HG02852 (cell line): ENCODE measurements at regions not wholly inside any gene's neighbourhood (a gene's known extent, or its start where the extent isn't known, plus 50 kb on each side); places are given as distances from the start of the nearest gene placed in this dataset.
"Not testable (repeated sequence)": the region's sequence is repeated elsewhere in the genome, so short reads cannot be mapped to it uniquely, and the experiment has no call there.

ENCODE experiments used
- ATAC-seq: cut with Tn5 transposase; IDR thresholded peaks from one replicate; pipeline ENCODE4 v1.9.1; 2021; ENCODE audit warnings: mild to moderate bottlenecking, moderate library complexity; ENCODE audit not compliant: unreplicated experiment

DNA sequence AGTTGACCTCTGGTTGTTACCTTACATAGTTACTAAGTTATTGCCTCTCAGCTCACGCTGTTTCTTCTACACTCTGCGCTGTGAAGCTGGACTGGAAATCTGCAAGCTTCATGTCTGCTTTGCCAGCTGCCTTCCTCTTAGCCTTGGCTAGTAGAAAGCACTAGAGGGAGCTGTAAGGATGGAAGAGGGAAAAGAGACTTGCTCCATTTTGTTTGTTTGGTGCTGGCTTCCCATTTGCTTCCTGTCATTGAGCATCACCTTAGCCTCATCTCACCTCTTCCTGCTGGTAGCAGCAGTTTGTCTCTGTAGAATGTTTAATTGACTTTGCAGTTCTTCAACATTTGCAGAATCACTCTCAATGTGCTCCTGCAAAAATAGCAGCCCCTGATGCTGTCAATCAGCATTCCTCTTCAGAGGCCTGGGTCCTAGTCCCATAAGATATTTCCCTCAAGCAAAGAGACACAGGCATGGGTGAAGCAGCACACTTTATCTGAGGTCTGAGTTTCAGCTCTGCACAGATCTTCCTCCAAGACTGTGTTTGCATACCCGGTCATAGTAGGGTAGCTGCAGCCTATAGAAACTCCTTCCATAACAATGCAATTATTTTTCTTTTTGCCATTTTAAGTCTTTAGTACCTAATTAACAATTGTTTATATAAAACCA lies 302.2 kb upstream of the EPHA7 start:
- no peak for ATAC-seq

DNA sequence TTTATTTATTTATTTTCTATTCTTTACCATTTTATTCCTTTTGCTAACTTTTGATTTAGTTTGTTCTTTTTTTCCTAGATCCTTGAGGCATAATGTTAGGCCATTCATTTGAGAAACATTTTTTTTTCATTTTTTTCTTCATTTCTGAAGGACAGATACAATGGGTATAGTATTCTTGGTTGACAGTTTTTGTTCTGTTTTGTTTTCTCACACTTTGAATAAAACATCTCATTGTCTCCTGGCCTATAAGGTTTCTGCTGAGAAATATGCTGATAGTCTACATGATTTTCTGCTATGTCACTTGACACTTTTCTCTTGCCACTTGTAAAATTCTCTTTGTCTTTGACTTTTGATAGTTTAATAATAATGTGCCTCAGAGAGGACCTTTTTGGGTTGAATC lies 294.6 kb upstream of the EPHA7 start:
- no peak for ATAC-seq

DNA sequence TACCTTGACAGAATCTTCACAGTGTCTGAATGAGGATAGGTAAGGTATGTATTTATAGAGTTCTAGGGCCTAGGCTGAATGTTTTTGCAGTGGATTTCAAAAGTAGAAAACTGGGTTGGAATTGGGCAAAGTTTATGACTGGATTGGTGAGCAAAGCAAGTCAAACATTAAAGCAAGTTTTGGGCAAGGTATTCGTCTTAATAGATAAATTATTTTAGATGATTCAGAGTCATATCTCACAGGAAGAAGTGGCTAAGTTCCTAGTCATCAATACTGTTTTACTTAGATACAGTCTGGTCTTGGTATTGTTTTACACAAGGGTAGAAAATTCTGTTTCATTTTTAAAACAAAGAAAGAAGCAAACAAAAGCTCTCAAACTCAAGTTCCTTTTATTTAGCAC lies 284.1 kb upstream of the EPHA7 start:
- ATAC-seq: no peak

DNA sequence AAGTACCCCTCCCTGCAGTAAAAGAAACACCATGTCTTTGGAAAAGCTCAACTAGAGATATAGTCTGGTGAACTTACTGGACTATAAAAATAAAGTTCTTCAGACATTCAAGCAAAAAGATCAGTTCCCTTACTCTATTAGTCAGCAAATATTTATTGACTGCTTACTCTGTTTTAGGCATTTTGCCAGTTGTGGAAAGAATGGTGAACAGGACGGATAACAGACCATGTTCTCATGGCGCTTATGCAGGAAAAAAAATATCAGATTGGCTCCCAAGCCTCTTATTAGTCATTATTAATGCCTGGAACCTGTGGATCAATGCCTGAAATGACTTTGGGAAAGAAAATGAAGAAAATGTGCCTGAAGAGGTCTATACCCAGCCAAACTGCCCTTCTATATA lies 282.2 kb upstream of the EPHA7 start:
- no peak for ATAC-seq

DNA sequence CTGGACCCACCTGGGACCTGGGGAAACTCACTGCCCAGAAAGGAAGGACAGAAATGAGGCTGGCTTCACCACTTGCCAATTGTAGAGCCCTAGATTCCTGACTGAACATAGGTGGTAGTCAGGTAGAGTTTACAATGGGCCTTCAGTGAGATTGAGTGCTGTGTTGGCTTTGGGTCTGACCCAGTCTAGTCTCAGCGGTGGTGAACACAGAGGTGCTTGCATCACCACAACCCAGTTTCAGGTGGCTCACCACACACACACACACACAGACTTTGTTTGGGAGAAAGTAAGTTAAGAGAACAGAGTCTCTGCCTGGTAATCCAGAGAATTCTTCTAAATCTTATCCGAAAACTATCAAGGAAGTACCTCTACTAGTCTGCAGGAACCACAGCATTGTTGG lies 266.1 kb upstream of the EPHA7 start:
- ATAC-seq: no peak

DNA sequence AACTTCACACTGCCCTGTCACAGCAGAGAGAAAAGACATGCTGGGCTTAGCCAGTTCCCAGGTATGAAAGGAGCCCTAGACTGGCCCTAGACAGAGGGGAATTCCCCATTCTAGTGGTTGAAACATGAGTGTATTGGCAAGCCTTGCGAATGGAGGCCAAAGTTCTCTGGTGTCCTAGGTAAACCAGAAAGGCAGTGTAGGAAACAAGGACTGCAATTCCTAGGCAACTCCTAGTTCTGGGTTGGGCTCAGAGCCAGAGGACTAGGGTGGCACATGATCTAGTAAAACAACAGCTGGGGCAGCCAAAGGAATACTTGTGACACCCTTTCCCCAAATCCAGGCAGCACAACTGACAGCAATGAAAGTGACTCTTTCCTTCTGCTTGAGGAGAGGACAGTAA lies 265.0 kb upstream of the EPHA7 start:
- no peak for ATAC-seq

DNA sequence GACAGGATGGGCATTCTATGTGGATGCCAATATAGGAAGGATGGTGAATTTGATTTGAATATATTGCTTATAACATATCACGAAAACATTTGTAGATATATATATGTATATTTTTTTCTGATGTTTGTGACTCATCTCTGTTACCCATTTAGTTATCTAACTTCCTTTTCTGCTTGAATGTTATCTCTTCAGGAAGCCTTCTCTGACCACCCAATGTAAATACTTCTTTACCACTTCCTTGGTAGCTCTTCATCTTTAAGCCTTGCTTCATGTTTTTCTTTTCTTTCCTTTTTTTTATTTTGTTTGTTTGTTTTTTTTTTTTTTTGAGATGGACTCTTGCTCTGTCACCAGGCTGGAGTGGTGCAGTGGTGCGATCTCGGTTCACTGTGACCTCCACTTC lies 260.5 kb upstream of the EPHA7 start:
- no peak for ATAC-seq

DNA sequence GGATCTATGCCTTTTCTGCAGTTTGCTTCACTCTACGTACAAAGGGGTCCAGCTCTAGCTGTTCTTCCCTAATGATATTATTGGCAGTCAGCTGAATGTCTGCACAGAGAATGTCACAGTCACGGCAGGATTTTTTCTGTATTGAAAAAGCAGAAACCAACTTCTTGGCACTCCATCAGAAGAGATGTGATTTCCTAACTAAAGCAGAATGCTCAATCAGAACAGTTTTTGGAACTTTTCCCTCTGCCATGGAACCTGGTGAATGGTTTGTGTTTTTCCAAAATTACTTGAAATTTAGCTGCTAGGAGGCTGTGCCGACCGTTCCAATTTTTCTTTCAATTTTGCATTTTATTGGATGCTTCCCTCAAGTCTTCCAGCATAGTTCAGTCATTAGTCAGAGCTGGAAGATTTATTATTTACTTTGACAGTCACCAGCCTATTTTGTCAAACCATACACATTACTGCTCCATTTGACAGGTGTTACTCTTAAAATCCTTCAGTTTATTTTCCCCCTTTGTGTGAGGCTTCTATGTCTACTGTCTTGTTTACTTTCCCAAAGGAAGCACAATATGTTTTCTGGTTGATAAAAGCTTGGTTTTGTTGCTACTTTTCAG lies 259.6 kb upstream of the EPHA7 start:
- ATAC-seq: no peak

DNA sequence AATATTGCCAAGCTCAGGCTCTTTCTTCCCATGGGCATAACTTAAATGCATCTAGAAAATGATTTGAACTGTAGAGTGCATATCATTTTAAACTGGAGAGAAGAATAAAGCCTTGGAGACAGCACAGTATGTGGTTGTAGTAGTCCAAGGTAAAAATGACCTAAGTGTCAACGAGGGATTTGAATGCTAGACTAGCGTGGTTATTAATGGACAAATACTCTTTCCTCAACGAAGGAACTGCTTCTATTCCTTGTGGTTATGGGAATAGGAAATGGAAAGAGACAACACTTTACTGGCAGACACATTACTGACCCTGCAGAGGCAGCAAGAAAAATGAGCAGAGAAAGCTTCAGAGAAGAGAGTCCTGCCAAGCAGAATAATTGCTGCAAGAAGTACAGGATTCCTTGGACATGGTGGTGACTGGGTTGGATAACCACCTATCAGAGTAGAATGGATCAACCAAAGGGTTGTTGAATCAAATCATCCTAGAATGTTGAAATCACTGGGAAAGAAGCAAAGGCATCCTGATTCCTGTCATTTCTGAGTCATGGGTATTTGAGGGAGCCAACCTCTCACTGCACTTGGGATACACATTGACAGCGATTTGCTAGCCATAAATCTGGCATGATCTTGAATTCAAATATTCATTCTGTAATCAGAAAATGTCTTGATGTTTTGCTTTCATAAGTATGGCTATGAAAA lies 258.1 kb upstream of the EPHA7 start:
- ATAC-seq: no peak

DNA sequence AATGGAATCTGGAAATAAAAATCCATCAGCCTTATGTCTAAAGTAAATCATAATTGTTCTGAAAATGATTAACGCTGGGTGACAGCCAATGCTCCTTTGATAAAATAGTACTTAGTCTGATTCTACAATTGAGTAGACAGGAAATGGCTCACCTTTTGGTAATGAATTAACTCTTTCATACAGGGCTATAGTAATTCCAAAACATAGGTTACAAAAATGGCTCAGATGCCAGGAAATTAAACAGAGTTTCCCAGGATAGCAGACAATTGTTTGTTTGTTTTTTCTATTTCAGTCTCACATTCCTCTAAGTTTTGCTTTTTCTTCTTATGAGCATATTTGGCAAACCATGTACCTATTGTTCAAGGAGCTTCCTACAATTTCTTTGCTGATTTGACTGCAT lies 257.2 kb upstream of the EPHA7 start:
- ATAC-seq: no peak

DNA sequence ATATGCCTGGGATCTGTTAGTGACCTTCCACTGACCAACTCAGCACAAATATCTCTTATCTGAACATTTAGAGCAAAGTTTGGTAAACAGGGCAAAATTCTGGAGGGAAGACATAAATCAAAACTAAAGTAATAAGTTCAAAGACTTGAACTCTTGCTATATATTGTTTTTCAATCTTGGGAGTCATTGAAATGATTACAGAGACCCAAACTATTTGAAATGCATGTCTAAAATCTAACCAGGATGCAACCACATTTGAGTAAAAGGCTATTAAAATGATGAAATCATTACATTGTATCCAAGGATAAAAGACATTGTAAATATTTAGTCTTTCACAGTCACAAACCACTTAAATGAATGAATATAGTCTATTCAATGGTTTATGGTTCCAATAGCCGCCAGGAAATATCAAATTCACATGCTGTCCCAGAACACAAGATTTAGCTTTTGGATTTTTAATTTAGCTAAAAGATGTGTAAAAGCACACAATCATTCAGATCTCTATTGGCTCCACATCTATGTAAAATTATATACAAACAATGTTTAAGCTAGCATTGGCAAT lies 256.6 kb upstream of the EPHA7 start:
- ATAC-seq: no peak

DNA sequence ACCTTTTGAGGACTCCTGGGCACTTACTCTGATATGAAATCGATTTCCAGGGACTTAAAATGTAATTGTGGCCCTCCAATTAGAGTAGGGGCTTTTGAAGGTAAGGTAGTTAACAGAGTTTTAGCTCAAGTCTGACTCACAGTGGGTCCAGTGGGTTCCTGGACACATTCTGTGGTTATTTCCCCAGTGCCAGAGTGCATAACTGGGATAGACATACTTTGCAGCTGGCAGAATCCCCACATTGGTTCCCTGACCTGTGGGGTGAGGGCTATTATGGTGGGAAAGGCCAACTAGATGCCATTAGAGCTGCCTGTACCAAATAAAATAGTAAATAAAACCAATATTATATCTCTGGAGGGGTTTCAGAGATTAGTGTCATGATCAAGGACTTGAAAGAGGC lies 243.8 kb upstream of the EPHA7 start:
- no peak for ATAC-seq

DNA sequence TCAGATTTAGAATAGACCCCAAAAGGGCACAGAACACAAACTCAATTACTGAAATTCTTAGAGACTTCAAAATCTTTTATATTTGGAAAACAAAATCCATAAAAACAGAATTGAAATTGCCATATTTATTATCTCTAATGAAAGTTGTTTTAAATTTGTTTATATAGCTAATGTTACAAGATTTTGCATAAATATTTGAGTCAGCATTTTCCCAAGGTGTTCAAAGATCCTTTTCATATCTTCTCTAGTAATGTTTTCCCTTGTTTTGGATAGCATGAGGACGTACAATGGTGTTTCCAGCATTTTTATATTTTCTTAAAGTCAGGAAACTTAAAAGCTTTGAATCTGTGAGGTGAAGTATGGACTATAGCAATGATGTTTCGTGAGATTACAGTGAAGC lies 235.2 kb upstream of the EPHA7 start:
- ATAC-seq: no peak

DNA sequence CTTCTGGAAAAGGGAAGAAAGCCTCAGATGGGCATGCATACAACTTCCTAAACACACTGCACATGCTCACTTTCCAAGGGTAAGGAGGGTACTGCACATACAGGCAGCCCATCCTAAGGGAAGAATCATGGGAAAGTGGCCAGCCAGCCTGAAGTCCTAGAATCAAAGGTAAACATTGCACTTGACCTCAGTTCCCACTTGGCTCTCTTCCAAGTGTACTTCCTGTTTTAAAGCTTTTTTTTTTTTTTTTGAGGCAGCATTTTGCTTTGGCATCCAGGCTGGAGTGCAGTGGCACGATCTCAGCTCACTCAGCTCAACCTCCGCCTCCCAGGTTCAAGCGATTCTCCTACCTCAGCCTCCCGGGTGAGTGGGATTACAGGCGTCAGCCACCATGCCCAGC lies 225.3 kb upstream of the EPHA7 start:
- no peak for ATAC-seq

DNA sequence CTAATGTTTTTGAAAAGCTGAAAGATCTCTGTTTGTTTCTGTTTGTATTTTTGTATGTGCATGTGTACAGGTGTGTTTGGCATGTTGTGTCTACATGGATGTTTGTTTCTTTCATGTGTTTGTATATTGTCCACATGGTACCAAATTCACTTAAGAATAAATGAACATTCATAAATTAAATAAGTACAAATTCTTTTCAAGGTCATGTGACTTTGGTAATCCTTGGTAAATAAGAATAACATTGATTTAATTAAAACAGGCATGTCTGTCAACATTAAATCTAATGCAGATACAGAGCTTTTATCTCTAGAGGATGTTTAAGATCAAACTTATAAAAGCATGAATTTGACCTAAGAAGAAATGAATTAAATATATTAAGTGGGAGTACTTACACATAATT lies 219.8 kb upstream of the EPHA7 start:
- no peak for ATAC-seq

DNA sequence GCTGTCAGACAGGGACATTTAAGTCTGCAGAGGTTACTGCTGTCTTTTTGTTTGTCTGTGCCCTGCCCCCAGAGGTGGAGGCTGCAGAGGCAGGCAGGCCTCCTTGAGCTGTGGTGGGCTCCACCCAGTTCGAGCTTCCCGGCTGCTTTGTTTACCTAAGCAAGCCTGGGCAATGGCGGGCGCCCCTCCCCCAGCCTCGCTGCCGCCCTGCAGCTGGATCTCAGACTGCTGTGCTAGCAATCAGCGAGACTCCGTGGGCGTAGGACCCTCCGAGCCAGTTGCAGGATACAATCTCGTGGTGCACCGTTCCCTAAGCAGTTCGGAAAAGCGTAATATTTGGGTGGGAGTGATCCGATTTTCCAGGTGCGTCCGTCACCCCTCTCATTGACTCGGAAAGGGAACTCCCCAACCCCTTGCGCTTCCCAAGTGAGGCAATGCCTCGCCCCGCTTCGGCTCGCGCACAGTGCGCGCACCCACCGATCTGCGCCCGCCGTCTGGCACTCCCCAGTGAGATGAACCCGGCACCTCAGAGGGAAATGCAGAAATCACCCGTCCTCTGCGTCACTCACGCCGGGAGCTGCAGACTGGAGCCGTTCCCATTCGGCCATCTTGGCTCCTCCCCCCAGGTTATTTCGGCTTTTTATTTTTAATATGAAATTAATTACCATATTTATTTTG lies 217.8 kb upstream of the EPHA7 start:
- not testable (repeated sequence) for ATAC-seq

DNA sequence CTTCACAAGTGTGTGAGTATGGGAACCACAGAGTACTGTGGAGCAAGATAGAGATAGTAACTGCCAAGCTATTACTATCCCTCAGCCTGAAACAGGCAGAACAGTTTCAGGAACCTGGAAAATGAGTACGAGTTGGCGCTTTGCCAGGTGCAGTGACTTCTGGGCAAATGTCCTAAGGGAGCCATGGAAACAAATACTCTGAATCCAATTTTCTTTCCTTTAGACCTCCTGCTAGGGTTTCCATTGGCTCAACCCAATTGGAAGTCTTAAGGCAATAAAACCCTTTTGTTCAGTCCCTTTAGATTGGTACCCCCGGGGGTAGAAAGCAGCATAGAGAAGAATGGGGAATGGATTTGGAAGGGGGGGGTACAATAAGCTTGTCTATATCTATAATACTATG lies 205.0 kb upstream of the EPHA7 start:
- no peak for ATAC-seq

DNA sequence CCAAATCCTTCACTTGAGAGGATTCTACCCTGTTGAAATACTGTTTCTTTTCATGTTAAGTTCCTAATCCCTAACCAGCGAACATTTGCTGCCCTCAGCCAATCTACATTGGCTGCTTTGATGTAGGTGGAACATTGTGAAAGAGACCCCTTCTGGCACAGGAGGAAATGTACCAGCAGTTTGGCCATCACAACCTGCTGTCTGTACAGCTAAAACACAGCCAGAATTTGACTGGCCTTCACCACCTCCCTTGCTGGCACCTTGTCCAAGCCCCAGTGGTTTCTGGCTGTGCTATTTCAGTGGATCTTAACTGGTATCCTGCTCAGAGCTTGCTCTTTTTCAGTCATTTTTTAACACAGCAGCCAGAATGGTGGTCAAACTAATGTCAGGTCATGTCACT lies 202.1 kb upstream of the EPHA7 start:
- no peak for ATAC-seq

DNA sequence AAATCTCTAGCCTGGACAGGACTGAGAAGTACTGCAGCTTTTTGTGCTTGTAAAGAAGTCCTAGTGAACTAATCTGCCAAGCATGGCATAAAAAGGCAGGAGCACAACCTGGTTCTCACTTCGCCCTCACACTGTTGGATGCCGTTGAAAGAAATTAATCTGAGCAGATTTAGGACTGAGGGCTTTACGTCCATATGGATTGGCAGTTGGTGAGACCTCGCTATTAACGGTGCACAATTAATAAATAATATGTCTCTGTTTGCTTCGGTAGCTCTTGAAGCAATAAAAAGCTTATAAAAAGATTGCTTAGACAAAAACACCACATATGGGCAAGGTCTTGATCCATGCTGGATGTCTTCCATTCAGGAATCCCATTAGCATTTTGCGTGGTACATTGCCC lies 185.6 kb upstream of the EPHA7 start:
- ATAC-seq: no peak

DNA sequence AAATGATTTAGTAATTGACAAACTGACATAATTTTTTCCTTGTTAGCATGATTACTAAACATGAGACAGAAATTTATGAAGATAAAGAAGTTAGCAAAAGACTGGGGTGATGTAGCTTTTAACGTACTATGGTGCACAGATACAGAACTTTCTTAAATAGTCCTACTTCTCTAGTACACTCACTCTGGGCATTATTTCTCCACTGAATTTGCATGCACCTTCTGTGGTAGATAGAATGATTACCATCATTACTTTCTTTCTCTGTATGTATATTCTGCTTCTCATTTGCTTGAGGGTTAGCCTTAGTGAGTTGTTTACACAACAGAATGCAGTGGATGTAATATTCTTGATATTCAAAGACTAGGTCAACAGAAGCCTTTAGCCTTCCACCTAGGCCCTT lies 173.1 kb upstream of the EPHA7 start:
- no peak for ATAC-seq

DNA sequence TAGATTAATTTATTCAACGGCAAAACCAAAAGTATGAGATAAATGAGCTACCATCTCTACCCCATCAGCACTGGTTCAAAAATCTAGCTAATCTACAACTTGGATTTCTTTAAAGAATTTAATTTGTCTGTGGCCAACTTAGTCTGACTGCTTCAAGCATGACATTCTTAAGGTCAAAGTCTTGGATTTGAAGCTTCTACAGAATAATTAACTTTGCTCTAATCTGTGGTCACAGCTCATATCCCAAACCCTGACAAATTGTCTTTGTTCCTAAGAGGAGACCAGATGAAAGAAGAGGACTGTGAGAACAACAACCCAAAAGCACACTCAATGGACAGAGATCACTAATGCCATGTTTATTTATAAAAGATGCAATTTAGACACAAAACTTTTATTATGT lies 166.9 kb upstream of the EPHA7 start:
- no peak for ATAC-seq

DNA sequence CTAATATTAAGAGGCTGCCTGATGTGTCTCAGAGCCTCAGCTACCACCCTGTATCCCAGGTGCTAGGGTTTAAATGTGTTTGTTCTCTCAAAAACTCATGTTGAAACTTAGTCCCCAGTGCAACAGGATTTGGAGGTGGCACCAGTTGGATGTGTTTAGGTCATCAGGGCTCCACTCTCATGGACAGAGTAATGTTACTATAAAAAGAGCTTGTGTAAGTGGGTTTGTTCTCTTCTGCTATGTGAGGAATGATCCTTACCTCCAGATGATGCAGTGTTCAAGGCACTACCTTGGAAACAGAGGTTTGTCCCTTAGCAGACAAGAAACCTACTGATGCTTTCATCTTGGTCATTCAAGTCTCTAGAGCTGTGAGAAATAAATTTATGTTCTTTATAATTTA lies 164.9 kb upstream of the EPHA7 start:
- ATAC-seq: no peak
